Neural cell (in vitro differentiated cells): ENCODE measurements at regions not wholly inside any gene's neighbourhood (a gene's known extent, or its start where the extent isn't known, plus 50 kb on each side); places are given as distances from the start of the nearest gene placed in this dataset.

Experiments
- H2AFZ ChIP-seq: fragments of 200-600, 300-800 bp; sonication (generic), shearing (Covaris generic); 2 replicates; pipeline ENCODE4 v1.6.0; 2014; ENCODE audit warnings: low read depth, mild to moderate bottlenecking, antibody characterized with exemption, low read length, moderate library complexity
- H3F3A ChIP-seq: fragments of 200-600 bp; shearing (Covaris generic); 2 replicates; pipeline ENCODE4 v1.6.1; 2016; ENCODE audit warnings: mild to moderate bottlenecking, moderate library complexity, mixed read lengths, antibody characterized with exemption, low read length; ENCODE audit not compliant: insufficient read depth, poor library complexity, severe bottlenecking
- H3K27ac ChIP-seq: fragments of 200-600, 300-800 bp; sonication (generic), shearing (Covaris generic); 2 replicates; pipeline ENCODE4 v1.5.1; 2014; ENCODE audit warnings: mild to moderate bottlenecking, low read length, moderate library complexity
- H3K27me3 ChIP-seq: fragments of 300-800, 200-600 bp; sonication (generic), shearing (Covaris generic); 2 replicates; pipeline ENCODE4 v1.6.0; 2014; ENCODE audit warnings: mild to moderate bottlenecking, low read depth, low read length, moderate library complexity; ENCODE audit not compliant: insufficient read depth
- H3K36me3 ChIP-seq: fragments of 300-800, 200-600 bp; sonication (generic), shearing (Covaris generic); 2 replicates; pipeline ENCODE4 v1.5.1; 2014; ENCODE audit warnings: mild to moderate bottlenecking, antibody characterized with exemption, low read length, moderate library complexity; ENCODE audit not compliant: insufficient read depth
- H3K4me2 ChIP-seq: fragments of 300-800, 200-600 bp; sonication (generic), shearing (Covaris generic); 2 replicates; pipeline ENCODE4 v1.6.0; 2014; ENCODE audit warnings: mild to moderate bottlenecking, low read length
- H3K4me3 ChIP-seq: fragments of 300-800, 200-600 bp; sonication (generic), shearing (Covaris generic); 2 replicates; pipeline ENCODE4 v1.5.1; 2014; ENCODE audit warnings: mild to moderate bottlenecking, low read length, moderate library complexity
- H3K79me2 ChIP-seq: fragments of 200-600 bp; shearing (Covaris generic); replicated peaks from 2 replicates; pipeline ENCODE4 v1.6.0; 2014; ENCODE audit warnings: mild to moderate bottlenecking, low read length, moderate library complexity; ENCODE audit not compliant: insufficient read depth
- H3K9ac ChIP-seq: fragments of 300-800, 200-600 bp; sonication (generic), shearing (Covaris generic); 2 replicates; pipeline ENCODE4 v1.6.1; 2016; ENCODE audit warnings: mild to moderate bottlenecking, low read length, mixed read lengths
- H3K9me2 ChIP-seq: fragments of 200-600 bp; shearing (Covaris generic); 2 replicates; pipeline ENCODE4 v1.6.1; 2016; ENCODE audit warnings: mild to moderate bottlenecking, low read length, mixed read lengths; ENCODE audit not compliant: insufficient read depth
- H3K9me3 ChIP-seq: fragments of 200-600, 300-800 bp; sonication (generic), shearing (Covaris generic); 2 replicates; pipeline ENCODE4 v1.6.1; 2016; ENCODE audit warnings: mild to moderate bottlenecking, mixed run types, low read length, moderate library complexity, mixed read lengths
- H4K20me1 ChIP-seq: fragments of 200-600 bp; shearing (Covaris generic); 2 replicates; pipeline ENCODE4 v1.6.1; 2016; ENCODE audit warnings: mild to moderate bottlenecking, mixed run types; ENCODE audit not compliant: insufficient read depth
- EP300 ChIP-seq: fragments of 450-650 bp; conservative IDR thresholded peaks from 2 replicates; pipeline ENCODE4 v1.6.1; 2014; ENCODE audit warnings: antibody characterized with exemption, mild to moderate bottlenecking, moderate library complexity; ENCODE audit not compliant: poor library complexity, severe bottlenecking
- EZH2 ChIP-seq: fragments of 200-600, 300-800 bp; shearing (Covaris generic), sonication (generic); IDR thresholded peaks from 2 replicates; pipeline ENCODE4 v1.6.1; 2014; ENCODE audit warnings: antibody characterized with exemption, low read length, borderline replicate concordance, mild to moderate bottlenecking; ENCODE audit not compliant: insufficient read depth, poor library complexity, severe bottlenecking
- MXI1 ChIP-seq: fragments of 450-650 bp; conservative IDR thresholded peaks from 2 replicates; pipeline ENCODE4 v1.6.1; 2014; ENCODE audit warnings: antibody characterized with exemption, mild to moderate bottlenecking; ENCODE audit not compliant: poor library complexity, severe bottlenecking
- POLR2AphosphoS5 ChIP-seq: IDR thresholded peaks from 2 replicates; pipeline ENCODE4 v1.6.1; 2012
- RAD21 ChIP-seq: fragments of 450-650 bp; conservative IDR thresholded peaks from 2 replicates; pipeline ENCODE4 v1.6.1; 2014; ENCODE audit warnings: antibody characterized with exemption, mild to moderate bottlenecking, moderate library complexity
- SMC3 ChIP-seq: fragments of 450-650 bp; conservative IDR thresholded peaks from 2 replicates; pipeline ENCODE4 v1.6.1; 2014; ENCODE audit warnings: antibody characterized with exemption, mild to moderate bottlenecking, moderate library complexity; ENCODE audit not compliant: poor library complexity
- TAF1 ChIP-seq: IDR thresholded peaks from 2 replicates; pipeline ENCODE4 v1.6.1; 2012; ENCODE audit warnings: low read depth
- TF ChIP-seq, protein P1 (sequence below): fragments of 450-650 bp; IDR thresholded peaks from 2 replicates; pipeline ENCODE4 v1.5.1; 2014; ENCODE audit warnings: antibody characterized with exemption, mild to moderate bottlenecking, moderate library complexity; ENCODE audit not compliant: poor library complexity, severe bottlenecking
- TF ChIP-seq, protein P2 (sequence below): IDR thresholded peaks from 2 replicates; pipeline ENCODE4 v1.6.1; 2012; ENCODE audit warnings: borderline replicate concordance

DNA sequence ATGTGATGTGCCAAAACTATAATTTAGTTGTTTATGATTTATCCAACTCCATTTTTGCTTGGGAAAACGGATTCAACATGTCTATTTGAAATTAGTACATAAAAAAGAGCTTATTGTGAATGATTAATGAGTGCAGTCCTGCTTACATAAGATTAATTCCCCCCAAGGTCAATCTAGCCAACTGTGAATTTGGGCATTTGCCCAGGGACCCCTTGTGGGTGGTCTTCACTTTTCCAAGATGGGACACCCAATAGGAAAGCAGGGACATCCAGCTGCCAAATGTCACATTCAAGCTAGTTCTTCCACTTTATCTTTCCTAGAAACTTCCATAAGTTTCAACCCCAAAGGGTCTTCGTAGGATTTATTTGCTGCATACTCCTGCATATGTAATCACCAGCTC is 362.4 kb upstream of the PKN2 start:
- Histone ChIP-seq H4K20me1 (no peaks in the 10 kb centered on the region), H3K27ac (no peak overlapping the region), H3K4me2 (no peak overlapping the region), H3K79me2 (no peaks in the 10 kb centered on the region), H3F3A (no peaks in the 10 kb centered on the region), H3K36me3 (no peaks in the 10 kb centered on the region), H3K9ac (no peak overlapping the region), H3K9me3 (no peaks in the 10 kb centered on the region), H3K4me3 (no peak overlapping the region), H3K27me3 (no peaks in the 10 kb centered on the region), H2AFZ (no peak overlapping the region), H3K9me2 (no peaks in the 10 kb centered on the region)
- TF ChIP-seq, protein P1, sequence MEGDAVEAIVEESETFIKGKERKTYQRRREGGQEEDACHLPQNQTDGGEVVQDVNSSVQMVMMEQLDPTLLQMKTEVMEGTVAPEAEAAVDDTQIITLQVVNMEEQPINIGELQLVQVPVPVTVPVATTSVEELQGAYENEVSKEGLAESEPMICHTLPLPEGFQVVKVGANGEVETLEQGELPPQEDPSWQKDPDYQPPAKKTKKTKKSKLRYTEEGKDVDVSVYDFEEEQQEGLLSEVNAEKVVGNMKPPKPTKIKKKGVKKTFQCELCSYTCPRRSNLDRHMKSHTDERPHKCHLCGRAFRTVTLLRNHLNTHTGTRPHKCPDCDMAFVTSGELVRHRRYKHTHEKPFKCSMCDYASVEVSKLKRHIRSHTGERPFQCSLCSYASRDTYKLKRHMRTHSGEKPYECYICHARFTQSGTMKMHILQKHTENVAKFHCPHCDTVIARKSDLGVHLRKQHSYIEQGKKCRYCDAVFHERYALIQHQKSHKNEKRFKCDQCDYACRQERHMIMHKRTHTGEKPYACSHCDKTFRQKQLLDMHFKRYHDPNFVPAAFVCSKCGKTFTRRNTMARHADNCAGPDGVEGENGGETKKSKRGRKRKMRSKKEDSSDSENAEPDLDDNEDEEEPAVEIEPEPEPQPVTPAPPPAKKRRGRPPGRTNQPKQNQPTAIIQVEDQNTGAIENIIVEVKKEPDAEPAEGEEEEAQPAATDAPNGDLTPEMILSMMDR: no peak
- TF ChIP-seq POLR2AphosphoS5 (no peak), SMC3 (no peak), RAD21 (no peak), EZH2 (no peak), TAF1 (no peak), EP300 (no peak), MXI1 (no peak)
- TF ChIP-seq, protein P2, sequence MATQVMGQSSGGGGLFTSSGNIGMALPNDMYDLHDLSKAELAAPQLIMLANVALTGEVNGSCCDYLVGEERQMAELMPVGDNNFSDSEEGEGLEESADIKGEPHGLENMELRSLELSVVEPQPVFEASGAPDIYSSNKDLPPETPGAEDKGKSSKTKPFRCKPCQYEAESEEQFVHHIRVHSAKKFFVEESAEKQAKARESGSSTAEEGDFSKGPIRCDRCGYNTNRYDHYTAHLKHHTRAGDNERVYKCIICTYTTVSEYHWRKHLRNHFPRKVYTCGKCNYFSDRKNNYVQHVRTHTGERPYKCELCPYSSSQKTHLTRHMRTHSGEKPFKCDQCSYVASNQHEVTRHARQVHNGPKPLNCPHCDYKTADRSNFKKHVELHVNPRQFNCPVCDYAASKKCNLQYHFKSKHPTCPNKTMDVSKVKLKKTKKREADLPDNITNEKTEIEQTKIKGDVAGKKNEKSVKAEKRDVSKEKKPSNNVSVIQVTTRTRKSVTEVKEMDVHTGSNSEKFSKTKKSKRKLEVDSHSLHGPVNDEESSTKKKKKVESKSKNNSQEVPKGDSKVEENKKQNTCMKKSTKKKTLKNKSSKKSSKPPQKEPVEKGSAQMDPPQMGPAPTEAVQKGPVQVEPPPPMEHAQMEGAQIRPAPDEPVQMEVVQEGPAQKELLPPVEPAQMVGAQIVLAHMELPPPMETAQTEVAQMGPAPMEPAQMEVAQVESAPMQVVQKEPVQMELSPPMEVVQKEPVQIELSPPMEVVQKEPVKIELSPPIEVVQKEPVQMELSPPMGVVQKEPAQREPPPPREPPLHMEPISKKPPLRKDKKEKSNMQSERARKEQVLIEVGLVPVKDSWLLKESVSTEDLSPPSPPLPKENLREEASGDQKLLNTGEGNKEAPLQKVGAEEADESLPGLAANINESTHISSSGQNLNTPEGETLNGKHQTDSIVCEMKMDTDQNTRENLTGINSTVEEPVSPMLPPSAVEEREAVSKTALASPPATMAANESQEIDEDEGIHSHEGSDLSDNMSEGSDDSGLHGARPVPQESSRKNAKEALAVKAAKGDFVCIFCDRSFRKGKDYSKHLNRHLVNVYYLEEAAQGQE: no peak

DNA sequence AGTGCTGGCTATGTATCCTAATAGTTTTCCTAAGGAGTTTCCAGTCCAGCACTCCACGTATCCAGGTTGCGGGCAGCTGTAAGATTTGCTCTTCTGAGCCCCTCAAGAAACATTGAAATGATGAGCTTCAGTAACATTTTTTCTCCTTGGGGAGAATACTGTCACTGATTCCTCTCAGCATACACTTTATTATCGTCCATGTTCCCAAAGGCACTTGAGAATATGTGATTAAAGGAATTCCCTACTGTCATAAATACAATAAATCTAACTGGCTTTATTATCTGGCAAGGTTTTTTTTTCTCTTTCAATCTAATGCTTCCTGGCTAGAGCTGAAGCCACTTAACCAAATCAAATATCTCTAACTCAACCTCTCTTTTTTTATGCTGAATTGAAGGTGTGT is 359.2 kb upstream of the PKN2 start:
- Histone ChIP-seq H3K36me3 (no peaks in the 10 kb centered on the region), H3F3A (no peaks in the 10 kb centered on the region)

More for the DNA sequence above, 359.2 kb upstream of the PKN2 start:
- no peak overlapping the region for H3K4me3 ChIP-seq
- no peaks in the 10 kb centered on the region for H3K9me2 ChIP-seq
- H4K20me1 ChIP-seq: no peaks in the 10 kb centered on the region
- H3K4me2 ChIP-seq: no peak overlapping the region
- H3K27me3 ChIP-seq: no peaks in the 10 kb centered on the region
- no peak overlapping the region for H2AFZ ChIP-seq
- H3K79me2 ChIP-seq: no peaks in the 10 kb centered on the region
- H3K27ac ChIP-seq: no peak overlapping the region
- no peak overlapping the region for H3K9ac ChIP-seq
- TF ChIP-seq, protein P2: no peak
- no peak for TF ChIP-seq TAF1
- no peak for TF ChIP-seq SMC3
- no peak for TF ChIP-seq RAD21
- TF ChIP-seq, protein P1: no peak
- TF ChIP-seq MXI1: no peak
- no peak for TF ChIP-seq POLR2AphosphoS5
- no peak for TF ChIP-seq EP300
- TF ChIP-seq EZH2: no peak
- H3K9me3 ChIP-seq: no peaks in the 10 kb centered on the region
